ENCODE measurements at regions not wholly inside any gene's neighbourhood (a gene's known extent, or its start where the extent isn't known, plus 50 kb on each side); places are given as distances from the start of the nearest gene placed in this dataset.

DNA sequence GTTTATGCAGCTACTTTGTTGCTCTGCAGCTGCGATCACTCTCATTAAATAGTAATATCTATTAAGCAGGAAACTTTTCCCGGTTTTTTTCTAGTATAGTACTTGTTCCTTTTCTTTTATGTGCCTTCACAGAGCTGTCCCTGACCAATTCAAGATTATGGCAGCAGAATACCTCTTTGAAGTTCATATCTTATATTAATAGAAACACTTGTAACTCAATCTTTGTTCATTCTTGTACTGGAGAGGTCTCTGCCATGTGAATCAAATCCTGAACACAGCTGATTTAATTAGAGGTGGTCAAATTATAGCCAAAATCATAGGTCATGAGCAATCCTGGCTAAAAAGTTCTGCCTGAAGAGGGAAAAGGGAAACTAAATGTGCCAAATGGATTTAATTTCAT is 399.0 kb upstream of the ARHGEF26 start:
- no peak for TF ChIP-seq CTCF (IDR thresholded peaks at IDR 0.05)
- no peak for TF ChIP-seq EZH2 (IDR thresholded peaks at IDR 0.05; ENCODE audit: borderline replicate concordance, insufficient read depth, low read depth, low read length, poor library complexity, severe bottlenecking)
